ENCODE measurements at regions not wholly inside any gene's neighbourhood (a gene's known extent, or its start where the extent isn't known, plus 50 kb on each side); places are given as distances from the start of the nearest gene placed in this dataset.
"Not testable (repeated sequence)": the region's sequence is repeated elsewhere in the genome, so short reads cannot be mapped to it uniquely, and the experiment has no call there.

DNA sequence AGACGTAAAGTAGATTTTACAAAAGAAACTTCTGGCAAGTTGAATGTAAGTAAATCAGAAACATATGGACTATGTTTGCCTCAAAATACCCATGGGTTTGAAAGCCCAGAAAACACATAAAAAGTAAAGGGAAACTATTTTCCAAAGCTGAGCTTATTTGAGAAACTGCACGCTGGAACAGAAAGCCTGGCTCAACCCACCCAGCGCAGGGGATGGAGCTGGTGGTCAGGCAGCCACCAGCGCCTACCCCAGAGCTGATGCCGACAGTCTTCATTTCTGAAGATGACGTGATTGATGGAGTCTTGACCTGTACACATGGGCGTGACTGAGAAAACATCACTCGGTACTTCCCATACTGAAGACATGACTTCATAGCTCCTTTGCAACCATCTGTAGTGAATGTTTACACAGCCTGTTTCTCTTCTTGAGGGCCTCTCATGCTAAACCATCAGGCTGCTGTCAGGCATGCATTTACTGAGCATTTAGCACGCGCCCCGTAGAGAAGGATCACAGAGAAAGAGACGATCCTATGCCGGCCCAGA is 232.6 kb upstream of the AUTS2 start:
- in situ Hi-C loops (cut with HindIII; ENCODE audit: low sequenced_read_pairs): no loop called here

- in situ Hi-C loops (cut with HindIII; ENCODE audit: low sequenced_read_pairs): no loop called here
Observed at GRCh38 chr7:69367780-69368179, 230.5 kb upstream of the AUTS2 start.

GRCh38 chr7:69373171-69374043 is 224.9 kb upstream of the AUTS2 start:
- in situ Hi-C loops (cut with HindIII; ENCODE audit: low sequenced_read_pairs): no loop called here

GRCh38 chr7:69374044-69374425 is 224.2 kb upstream of the AUTS2 start:
- in situ Hi-C loops (cut with HindIII; ENCODE audit: low sequenced_read_pairs): no loop called here

- in situ Hi-C loops (cut with HindIII; ENCODE audit: low sequenced_read_pairs): no loop called here
Observed at GRCh38 chr7:69377191-69377590, 221.1 kb upstream of the AUTS2 start.

GRCh38 chr7:69388452-69389137 is 209.7 kb upstream of the AUTS2 start:
- in situ Hi-C loops (cut with HindIII; ENCODE audit: low sequenced_read_pairs): no loop called here

- in situ Hi-C loops (cut with HindIII; ENCODE audit: low sequenced_read_pairs): no loop called here
Observed at GRCh38 chr7:69389216-69389615, 209.1 kb upstream of the AUTS2 start.

GRCh38 chr7:69393912-69394311 is 204.4 kb upstream of the AUTS2 start:
- in situ Hi-C loops (cut with HindIII; ENCODE audit: low sequenced_read_pairs): not testable (repeated sequence)

- in situ Hi-C loops (cut with HindIII; ENCODE audit: low sequenced_read_pairs): no loop called here
Observed at GRCh38 chr7:69395061-69395714, 203.1 kb upstream of the AUTS2 start.

DNA sequence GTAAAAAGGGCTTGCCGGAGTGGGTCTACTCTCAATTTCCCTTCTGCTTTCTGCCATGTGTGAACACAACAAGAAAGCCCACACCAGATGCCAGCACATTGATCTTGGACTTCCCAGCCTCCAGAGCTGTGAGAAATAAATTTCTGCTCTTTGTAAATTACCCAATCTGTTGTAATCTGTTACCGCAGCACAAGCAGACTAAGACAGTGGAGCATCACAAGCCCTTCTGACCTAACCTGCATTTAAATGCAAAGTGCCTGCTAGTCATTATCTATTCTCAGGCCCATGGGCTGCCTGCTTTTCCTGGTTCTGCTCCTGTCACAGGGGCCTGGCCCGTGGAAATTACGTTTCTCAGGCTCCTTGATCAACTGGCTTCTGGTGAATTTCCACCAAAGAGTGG is 199.3 kb upstream of the AUTS2 start:
- in situ Hi-C loops (cut with HindIII; ENCODE audit: low sequenced_read_pairs): no loop called here

DNA sequence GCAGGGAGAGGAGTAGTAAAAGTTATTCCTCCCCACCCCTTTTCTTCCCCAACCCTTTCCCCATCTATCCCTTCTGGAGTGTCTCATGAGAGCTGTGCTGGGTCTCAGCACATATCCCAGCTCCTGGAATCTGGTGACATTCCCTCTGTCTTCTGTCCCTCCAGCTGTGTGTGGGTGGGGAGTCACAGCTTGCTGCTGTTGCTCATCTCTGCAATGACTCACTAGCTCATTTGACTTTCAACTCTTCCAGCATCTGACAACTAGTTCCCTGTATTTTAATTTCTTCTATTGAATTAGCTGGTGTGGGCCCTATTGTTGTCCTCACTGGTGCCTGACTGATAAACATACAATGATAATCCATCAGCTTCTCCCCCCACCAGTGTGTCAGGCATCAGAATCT is 198.9 kb upstream of the AUTS2 start:
- in situ Hi-C loops (cut with HindIII; ENCODE audit: low sequenced_read_pairs): no loop called here

DNA sequence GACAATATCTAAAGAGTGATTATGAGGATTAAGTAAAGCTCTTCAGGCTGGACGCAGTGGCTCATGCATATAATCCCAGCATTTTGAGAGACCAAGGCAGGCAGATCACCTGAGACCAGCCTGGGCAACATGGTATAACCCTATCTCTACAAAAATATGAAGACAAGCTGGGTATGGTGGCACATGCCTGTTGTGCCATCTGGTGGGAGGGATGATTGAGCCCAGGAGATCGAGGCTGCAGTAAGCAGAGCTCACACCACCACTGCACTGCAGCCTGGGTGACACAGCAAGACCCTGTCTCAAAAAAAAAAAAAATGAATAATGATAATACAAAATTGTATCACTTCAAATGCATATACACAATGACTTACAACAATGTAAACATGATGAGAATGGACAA is 195.6 kb upstream of the AUTS2 start:
- in situ Hi-C loops (cut with HindIII; ENCODE audit: low sequenced_read_pairs): no loop called here

GRCh38 chr7:69403169-69403568 is 195.1 kb upstream of the AUTS2 start:
- in situ Hi-C loops (cut with HindIII; ENCODE audit: low sequenced_read_pairs): no loop called here

DNA sequence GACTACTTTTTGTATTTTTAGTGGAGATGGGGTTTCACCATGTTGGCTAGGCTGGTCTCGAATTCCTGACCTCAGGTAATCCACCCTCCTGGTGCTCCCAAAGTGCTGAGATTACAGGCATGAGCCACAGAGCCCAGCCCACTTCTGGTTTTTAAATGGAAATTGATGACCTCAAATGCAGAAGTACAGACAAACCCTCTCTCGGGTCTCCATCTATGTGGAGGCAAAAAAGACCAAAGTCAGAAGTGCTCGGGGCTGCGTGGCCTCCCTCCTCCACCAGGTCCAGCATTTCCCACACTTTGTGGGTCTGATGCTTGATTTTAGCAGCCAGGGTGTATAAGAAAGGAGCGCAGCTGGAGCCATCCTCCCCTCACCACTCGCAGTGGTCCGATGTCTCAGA is 187.3 kb upstream of the AUTS2 start:
- in situ Hi-C loops (cut with HindIII; ENCODE audit: low sequenced_read_pairs): no loop called here

- in situ Hi-C loops (cut with HindIII; ENCODE audit: low sequenced_read_pairs): no loop called here
Observed at GRCh38 chr7:69411466-69411865, 186.8 kb upstream of the AUTS2 start.

GRCh38 chr7:69412331-69413146 is 185.7 kb upstream of the AUTS2 start:
- in situ Hi-C loops (cut with HindIII; ENCODE audit: low sequenced_read_pairs): no loop called here

DNA sequence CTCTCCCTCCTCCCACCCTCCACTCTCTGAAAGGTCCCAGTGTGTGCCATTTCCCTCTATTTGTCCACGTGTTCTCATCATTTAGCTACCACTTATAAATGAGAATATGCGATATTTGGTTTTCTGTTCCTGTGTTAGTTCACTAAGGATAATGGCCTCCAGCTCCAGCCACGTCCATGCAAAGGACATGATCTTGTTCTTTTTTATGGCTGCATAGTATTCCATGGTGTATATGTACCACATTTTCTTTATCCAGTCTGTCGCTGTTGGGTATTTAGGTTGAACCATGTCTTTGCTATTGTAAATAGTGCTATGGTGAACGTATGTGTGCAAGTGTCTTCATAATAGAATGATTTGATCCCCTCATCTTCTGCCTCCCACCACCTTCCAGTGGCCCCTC is 183.7 kb upstream of the AUTS2 start:
- in situ Hi-C loops (cut with HindIII; ENCODE audit: low sequenced_read_pairs): no loop called here

GRCh38 chr7:69418869-69419670 is 179.2 kb upstream of the AUTS2 start:
- in situ Hi-C loops (cut with HindIII; ENCODE audit: low sequenced_read_pairs): no loop called here

DNA sequence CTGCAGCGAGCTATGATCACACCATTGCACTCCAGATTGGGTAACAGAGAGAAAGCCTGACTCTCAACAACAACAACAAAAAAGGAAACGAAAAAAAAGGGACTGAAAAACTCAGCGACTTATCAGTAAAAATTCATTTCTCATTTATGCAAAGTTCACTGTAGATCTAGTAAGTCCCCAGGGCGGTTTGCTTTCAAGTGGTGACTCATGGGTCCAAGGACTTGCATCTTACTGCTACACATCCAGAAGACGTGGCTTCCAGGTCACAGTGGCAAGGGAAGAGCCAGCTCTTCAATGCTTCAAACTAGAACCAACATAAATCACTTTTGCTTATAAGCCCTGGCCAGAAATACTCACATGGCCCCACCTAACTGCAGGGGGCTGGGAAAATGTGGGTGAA is 178.3 kb upstream of the AUTS2 start:
- in situ Hi-C loops (cut with HindIII; ENCODE audit: low sequenced_read_pairs): no loop called here

GRCh38 chr7:69422574-69422985 is 175.7 kb upstream of the AUTS2 start:
- in situ Hi-C loops (cut with HindIII; ENCODE audit: low sequenced_read_pairs): no loop called here

Measured in DLD1 (cell line).